AG04450 (cell line): ENCODE measurements at regions not wholly inside any gene's neighbourhood (a gene's known extent, or its start where the extent isn't known, plus 50 kb on each side); places are given as distances from the start of the nearest gene placed in this dataset.

Experiments used
- CTCF ChIA-PET: fragments of 300-600, 350-600 bp; formaldehyde crosslinking; extraction: SDS; loops from one replicate; lab custom pipeline; 2022; ENCODE audit warnings: antibody characterized with exemption, inconsistent platforms; lab: Charles Lee
- POLR2A ChIA-PET: fragments of 350-600 bp; formaldehyde crosslinking; extraction: SDS; loops from one replicate; lab custom pipeline; 2021; ENCODE audit warnings: antibody characterized with exemption, inconsistent platforms; lab: Yijun Ruan, JAX
- DNase-seq: peaks from one replicate; pipeline ENCODE4 v3.0.0-alpha.2; 2011; ENCODE audit warnings: low read depth, low spot score
- H3K27ac ChIP-seq: one replicate; pipeline ENCODE4 v1.5.1; 2012; ENCODE audit warnings: low read depth, low read length, control low read depth
- H3K27me3 ChIP-seq: one replicate; pipeline ENCODE4 v1.6.0; 2012; ENCODE audit warnings: low read length; ENCODE audit not compliant: control insufficient read depth, insufficient read depth
- H3K4me3 ChIP-seq: 2 replicates; pipeline ENCODE4 v1.5.1; 2011; ENCODE audit warnings: mild to moderate bottlenecking, low read depth, low read length, control low read depth
- H3K9me3 ChIP-seq: 2 replicates; pipeline ENCODE4 v1.5.1; 2012; ENCODE audit warnings: low read length; ENCODE audit not compliant: control insufficient read depth, insufficient read depth
- TF ChIP-seq, protein P1 (sequence below): IDR thresholded peaks from 2 replicates; pipeline ENCODE4 v1.5.1; 2011; ENCODE audit warnings: low read depth, low read length, control low read depth, inconsistent platforms

DNA sequence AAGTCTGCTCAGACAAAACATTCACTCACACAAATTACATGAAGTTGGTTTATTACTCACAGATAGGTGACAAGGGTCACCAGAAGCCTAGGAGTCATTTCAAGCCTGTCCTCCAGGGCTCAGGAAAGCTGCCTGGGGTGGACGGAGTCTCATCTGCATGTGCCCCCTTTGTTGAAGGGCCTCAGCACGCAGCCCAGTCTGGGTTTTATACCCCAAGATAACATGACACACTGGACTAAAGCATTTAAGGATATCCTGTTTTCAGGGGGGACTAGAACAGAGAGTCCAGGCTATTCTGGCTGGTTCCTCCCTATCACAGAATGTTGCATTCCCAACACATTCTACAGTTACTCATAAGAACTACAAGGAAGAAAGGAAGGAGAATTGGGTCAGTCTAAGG is 164.7 kb downstream of the MREG start:
- Histone ChIP-seq H3K9me3 (no peaks in the 10 kb centered on the region), H3K27ac (no peak overlapping the region), H3K4me3 (no peak overlapping the region), H3K27me3 (no peaks in the 10 kb centered on the region)
- CTCF ChIA-PET = interaction anchor here (1.0 kb wide), 1 partner anchor 20 kb away, joined by 3 read pairs; no protein-coding TSS in a partner anchor
- POLR2A ChIA-PET = no interaction called here
- TF ChIP-seq, protein P1, sequence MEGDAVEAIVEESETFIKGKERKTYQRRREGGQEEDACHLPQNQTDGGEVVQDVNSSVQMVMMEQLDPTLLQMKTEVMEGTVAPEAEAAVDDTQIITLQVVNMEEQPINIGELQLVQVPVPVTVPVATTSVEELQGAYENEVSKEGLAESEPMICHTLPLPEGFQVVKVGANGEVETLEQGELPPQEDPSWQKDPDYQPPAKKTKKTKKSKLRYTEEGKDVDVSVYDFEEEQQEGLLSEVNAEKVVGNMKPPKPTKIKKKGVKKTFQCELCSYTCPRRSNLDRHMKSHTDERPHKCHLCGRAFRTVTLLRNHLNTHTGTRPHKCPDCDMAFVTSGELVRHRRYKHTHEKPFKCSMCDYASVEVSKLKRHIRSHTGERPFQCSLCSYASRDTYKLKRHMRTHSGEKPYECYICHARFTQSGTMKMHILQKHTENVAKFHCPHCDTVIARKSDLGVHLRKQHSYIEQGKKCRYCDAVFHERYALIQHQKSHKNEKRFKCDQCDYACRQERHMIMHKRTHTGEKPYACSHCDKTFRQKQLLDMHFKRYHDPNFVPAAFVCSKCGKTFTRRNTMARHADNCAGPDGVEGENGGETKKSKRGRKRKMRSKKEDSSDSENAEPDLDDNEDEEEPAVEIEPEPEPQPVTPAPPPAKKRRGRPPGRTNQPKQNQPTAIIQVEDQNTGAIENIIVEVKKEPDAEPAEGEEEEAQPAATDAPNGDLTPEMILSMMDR = no peak
- DNase-seq = no peak

DNA sequence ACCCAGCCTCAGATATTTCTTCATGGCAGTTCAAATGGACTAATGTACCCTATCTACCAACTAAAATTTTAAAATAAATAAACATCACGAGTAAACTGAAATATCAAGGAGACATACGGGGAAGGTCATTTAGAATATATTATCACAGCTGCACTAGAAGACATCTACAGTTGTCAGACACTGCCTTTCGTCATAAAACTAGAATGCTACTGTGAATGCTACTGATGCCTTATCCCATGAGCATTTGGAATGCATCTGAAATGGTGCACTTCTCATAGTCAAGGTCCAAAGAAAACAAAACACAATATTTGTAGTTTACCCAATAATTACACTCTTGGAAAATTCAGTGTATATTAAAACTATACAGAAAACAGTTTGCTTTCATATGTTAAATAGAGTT is 165.2 kb downstream of the MREG start:
- TF ChIP-seq, protein P1 = no peak
- CTCF ChIA-PET = no interaction called here
- no peaks in the 10 kb centered on the region for H3K27me3 ChIP-seq
- H3K27ac ChIP-seq = no peak overlapping the region
- DNase-seq = no peak
- POLR2A ChIA-PET = no interaction called here
- no peaks in the 10 kb centered on the region for H3K9me3 ChIP-seq
- H3K4me3 ChIP-seq = no peak overlapping the region

DNA sequence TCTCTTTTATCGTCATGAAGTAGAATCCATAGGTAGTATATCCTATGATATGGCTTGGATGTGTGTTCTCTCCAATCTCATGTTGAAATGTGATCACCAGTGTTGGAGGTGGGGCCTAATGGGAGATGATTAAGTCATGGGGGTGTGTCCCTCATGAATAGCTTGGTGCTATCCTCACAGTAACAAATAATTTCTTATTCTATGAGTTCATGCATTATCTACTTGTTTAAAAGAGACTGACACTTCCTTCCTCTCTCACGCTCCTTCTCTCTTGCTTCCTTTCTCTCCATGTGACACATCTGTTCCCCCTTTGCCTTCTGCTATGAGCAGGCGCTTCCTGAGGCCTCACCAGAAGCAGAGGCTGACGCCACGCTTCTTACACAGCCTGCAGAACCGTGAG is 165.6 kb downstream of the MREG start:
- TF ChIP-seq, protein P1 = no peak
- H3K9me3 ChIP-seq = no peaks in the 10 kb centered on the region
- DNase-seq = no peak
- no peaks in the 10 kb centered on the region for H3K27me3 ChIP-seq
- no peak overlapping the region for H3K4me3 ChIP-seq
- ChIA-PET POLR2A (no interaction called here), CTCF (no interaction called here)
- H3K27ac ChIP-seq = no peak overlapping the region

DNA sequence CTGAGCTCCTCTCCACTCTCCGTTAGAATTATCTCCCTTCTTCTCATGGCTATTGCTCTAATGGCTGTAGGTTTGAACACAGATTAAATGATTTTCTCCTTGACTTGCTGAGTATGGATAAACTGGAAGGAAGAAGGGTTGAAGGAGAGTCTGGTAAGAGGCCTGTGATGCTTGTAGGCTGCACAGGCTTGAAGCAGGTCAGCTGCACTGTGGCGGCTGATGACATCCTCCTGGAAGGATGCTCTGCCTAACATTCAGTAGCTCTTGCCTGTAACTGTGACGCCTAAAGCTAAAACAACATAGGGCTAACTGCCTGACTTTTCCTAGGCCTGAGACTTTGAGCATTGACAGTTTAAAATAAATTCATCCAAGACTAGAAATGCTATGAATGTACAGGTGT is 166.3 kb downstream of the MREG start:
- TF ChIP-seq, protein P1 = no peak
- Histone ChIP-seq H3K9me3 (no peaks in the 10 kb centered on the region), H3K4me3 (no peak overlapping the region), H3K27ac (no peak overlapping the region), H3K27me3 (no peaks in the 10 kb centered on the region)
- no peak for DNase-seq
- ChIA-PET CTCF (interaction anchor here (1.6 kb wide), 1 partner anchor 19 kb away, joined by 5 read pairs; no protein-coding TSS in a partner anchor), POLR2A (no interaction called here)

DNA sequence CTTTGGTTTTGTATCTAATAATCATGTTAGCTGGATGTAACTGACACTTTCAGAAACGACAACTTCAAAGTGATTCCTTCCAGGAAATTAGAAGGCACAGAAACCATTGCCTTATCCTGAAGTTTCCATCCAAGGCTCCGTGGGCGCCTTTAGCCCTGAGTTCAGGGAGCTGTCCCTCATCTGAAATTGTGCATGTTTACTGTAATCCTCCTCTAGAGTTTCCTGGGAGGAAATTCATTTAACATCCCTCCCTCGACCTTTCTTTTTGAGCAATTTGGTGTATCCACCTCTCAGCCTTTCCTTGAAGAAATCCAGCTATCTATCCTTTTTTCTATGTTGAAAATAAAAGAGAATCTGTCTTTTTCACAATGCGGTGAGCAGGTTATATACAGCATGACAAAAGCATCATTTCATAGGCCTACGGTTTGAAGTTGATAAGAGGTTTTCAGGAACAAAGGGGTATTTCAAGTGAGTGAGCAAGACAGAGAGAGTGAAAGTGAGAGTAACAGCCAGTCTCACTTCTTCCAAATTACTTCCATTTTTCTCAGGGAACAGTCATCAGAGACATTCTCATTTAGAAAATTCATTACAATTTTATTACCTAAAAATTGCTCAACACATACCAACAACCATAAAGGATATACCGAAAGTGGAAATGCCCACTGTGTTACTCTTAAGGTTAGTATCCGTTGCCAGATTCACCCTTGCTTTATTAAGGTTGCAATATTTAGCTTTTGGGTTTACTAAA is 167.3 kb downstream of the MREG start:
- H3K9me3 ChIP-seq = no peaks in the 10 kb centered on the region
- ChIA-PET POLR2A (no interaction called here), CTCF (interaction anchor here (1.6 kb wide), 1 partner anchor 18 kb away, joined by 5 read pairs; no protein-coding TSS in a partner anchor)
- H3K27me3 ChIP-seq = no peaks in the 10 kb centered on the region
- TF ChIP-seq, protein P1 = no peak
- no peak overlapping the region for H3K27ac ChIP-seq
- DNase-seq = no peak
- H3K4me3 ChIP-seq = no peak overlapping the region
